Pancreas (tissue), 10 donors: ENCODE measurements at regions not wholly inside any gene's neighbourhood (a gene's known extent, or its start where the extent isn't known, plus 50 kb on each side); places are given as distances from the start of the nearest gene placed in this dataset.

ENCODE experiments used
- ATAC-seq, 4 donors: fragments of 200-7000 bp; cut with Tn5 transposase; one replicate each; pipeline versions ENCODE4 v1.8.0 to v1.9.1; 2020; ENCODE audit warnings: mild to moderate bottlenecking in 4 of 4, moderate library complexity in 4 of 4
- DNase-seq, 6 donors: peaks; one replicate each; pipeline ENCODE4 v3.0.0-alpha.2; 2020
- FAIRE-seq: peaks from 2 replicates; lab custom pipeline; 2012; peaks lifted over from hg19 to GRCh38; lab: Jason Lieb, UNC
- H3K27ac ChIP-seq, 4 donors: fragments of 200-600 bp; sonication (generic); 1 replicate in 3 of 4; 2 replicates in 1 of 4; pipeline versions ENCODE4 v1.5.0 to v1.8.0; 2020
- H3K27me3 ChIP-seq, 4 donors: fragments of 200-600 bp; one replicate each; pipeline ENCODE4 v1.8.0; 2021
- H3K36me3 ChIP-seq, 3 donors: fragments of 200-600 bp; sonication (generic) in 1 of 3; one replicate each; pipeline versions ENCODE4 v1.5.0 to v1.8.0; 2020 to 2021
- H3K4me1 ChIP-seq, 3 donors: fragments of 200-600 bp; one replicate each; pipeline ENCODE4 v1.8.0; 2021
- H3K4me3 ChIP-seq, 4 donors: fragments of 200-600 bp; sonication (generic) in 2 of 4; one replicate each; pipeline versions ENCODE4 v1.5.0 to v1.8.0; 2020 to 2021
- H3K9me3 ChIP-seq, 4 donors: fragments of 200-600 bp; one replicate each; pipeline ENCODE4 v1.8.0; 2021
- CTCF ChIP-seq, 4 donors: fragments of 200-600 bp; sonication (generic) in 3 of 4; IDR thresholded peaks; one replicate each; pipeline versions ENCODE4 v1.5.0 to v1.8.0; 2021; ENCODE audit warnings: antibody characterized with exemption in 4 of 4
- WGBS, 2 donors: extraction: QIAGEN DNeasy Blood & Tissue Kit; methylation state at CpG; one replicate each; pipeline ENCODE4 v1.1.7; 2013; 5-methylcytosine and 5-hydroxymethylcytosine counted together
- intact Hi-C, 3 donors: fragments of 100-400 bp; cut with DNase I; formaldehyde crosslinking; loops; one replicate each; pipeline versions ENCODE4 v1.11.1 to v1.14.2; 2022
- donor health status: healthy with polysubstance abuse.
- donor health status: DM: no; HTN: no; CAD: no; lungs with moderate emphysema.
- donor health status: DM: no; HTN: no; CAD: no.
- donor health status: control.
- donor health status: control.
- donor health status: Bipolar disorder and iron deficiency.
- donor health status: DM: yes; HTN: yes; CAD: no.
- donor health status: DM: no; HTN: no; CAD: no.
- donor health status: DM: no; HTN: no; CAD: no.
- donor health status: DM: yes; HTN: yes; CAD: no.

DNA sequence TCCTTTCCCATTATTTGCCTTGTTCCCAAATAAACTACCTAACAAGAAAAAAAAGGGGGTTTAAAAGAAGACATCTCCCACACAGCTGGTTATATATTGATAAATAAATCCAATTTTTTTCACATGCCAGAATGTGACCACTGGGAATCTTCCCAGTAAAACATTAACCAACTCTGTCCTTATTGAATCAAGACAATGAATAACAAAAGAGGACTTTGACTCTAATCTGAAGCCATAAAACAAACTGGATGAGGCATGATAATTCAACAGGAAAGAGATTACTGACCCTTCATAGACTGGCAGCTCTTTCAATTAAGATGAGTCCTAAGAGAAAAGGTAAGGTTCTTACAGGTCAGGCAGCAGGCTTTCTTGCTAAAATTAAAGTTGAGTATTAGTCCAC is 165.8 kb upstream of the CDH6 start:
- Histone ChIP-seq H3K4me3 (no peak overlapping the region), H3K27ac (peak overlapping the region in 1 of 4 donors; percentile 9), H3K36me3 (no peaks in the 10 kb centered on the region), H3K27me3 (no peaks in the 10 kb centered on the region), H3K4me1 (no peaks in the 10 kb centered on the region), H3K9me3 (no peaks in the 10 kb centered on the region)
- FAIRE-seq (no peak), DNase-seq (no peak), ATAC-seq (no peak)
- intact Hi-C loops = no loop called here
- no peak for TF ChIP-seq CTCF (IDR thresholded peaks at IDR 0.05)

DNA sequence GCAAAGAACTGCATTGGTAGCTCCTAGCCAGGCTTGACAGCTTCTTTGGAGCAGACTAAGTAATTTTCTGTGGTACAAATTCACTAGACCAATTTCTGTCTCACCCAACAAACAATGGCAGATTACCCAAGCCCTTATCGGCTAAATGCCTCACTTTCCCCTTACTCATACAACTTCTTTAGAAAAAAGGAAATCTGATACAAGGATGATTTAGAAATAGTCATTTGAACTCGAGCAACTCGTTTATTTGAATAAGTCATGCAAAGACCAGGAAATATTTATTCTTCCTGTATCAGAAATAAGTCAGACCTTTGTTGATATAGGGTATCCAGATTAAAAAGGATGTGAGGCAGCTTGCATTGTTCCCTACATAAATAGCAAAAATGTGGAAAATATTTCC is 170.4 kb upstream of the CDH6 start:
- no peaks in the 10 kb centered on the region for H3K4me1 ChIP-seq
- no peak overlapping the region for H3K4me3 ChIP-seq
- no peak for ATAC-seq
- FAIRE-seq = no peak
- peak overlapping the region in 1 of 4 donors; percentile 5 for H3K27ac ChIP-seq
- no peaks in the 10 kb centered on the region for H3K27me3 ChIP-seq
- H3K9me3 ChIP-seq = no peaks in the 10 kb centered on the region
- no peaks in the 10 kb centered on the region for H3K36me3 ChIP-seq
- TF ChIP-seq CTCF (IDR thresholded peaks at IDR 0.05) = no peak
- no peak for DNase-seq
- 15 to 18% methylated on average over 3 of the region's 3 CpGs for WGBS, 2 donors
- intact Hi-C loops = no loop called here

GRCh38 chr5:31021181-31021624 is 172.3 kb upstream of the CDH6 start:
- FAIRE-seq = no peak
- intact Hi-C loops = no loop called here
- WGBS, 2 donors = 3 to 9% methylated on average over 2 of the region's 2 CpGs
- Histone ChIP-seq H3K9me3 (no peaks in the 10 kb centered on the region), H3K27me3 (no peaks in the 10 kb centered on the region), H3K36me3 (no peaks in the 10 kb centered on the region), H3K4me3 (no peak overlapping the region), H3K27ac (peak overlapping the region in 1 of 4 donors; percentile 14), H3K4me1 (no peaks in the 10 kb centered on the region)
- TF ChIP-seq CTCF (IDR thresholded peaks at IDR 0.05) = no peak
- DNase-seq = no peak
- ATAC-seq = peak in 3 of 4 donors; percentile 69 to 88 (median 81)

- no peaks in the 10 kb centered on the region for H3K27me3 ChIP-seq
- FAIRE-seq (no peak), ATAC-seq (no peak), DNase-seq (no peak)
- WGBS, 2 donors = 61 to 74% methylated on average over 5 of the region's 5 CpGs
- no peak for TF ChIP-seq CTCF (IDR thresholded peaks at IDR 0.05)
- intact Hi-C loops = no loop called here
- no peak overlapping the region for H3K4me3 ChIP-seq
- no peaks in the 10 kb centered on the region for H3K4me1 ChIP-seq
- no peaks in the 10 kb centered on the region for H3K9me3 ChIP-seq
- no peaks in the 10 kb centered on the region for H3K36me3 ChIP-seq
- no peak overlapping the region for H3K27ac ChIP-seq
Measured at GRCh38 chr5:31008231-31008630, 185.3 kb upstream of the CDH6 start.

GRCh38 chr5:31007672-31008071 is 185.8 kb upstream of the CDH6 start:
- no peaks in the 10 kb centered on the region for H3K36me3 ChIP-seq

More at GRCh38 chr5:31007672-31008071, 185.8 kb upstream of the CDH6 start:
- no peak overlapping the region for H3K27ac ChIP-seq
- H3K27me3 ChIP-seq = no peaks in the 10 kb centered on the region
- FAIRE-seq (no peak), DNase-seq (no peak), ATAC-seq (no peak)
- 85 to 93% methylated on average over 4 of the region's 4 CpGs for WGBS, 2 donors
- no peaks in the 10 kb centered on the region for H3K9me3 ChIP-seq
- H3K4me3 ChIP-seq = no peak overlapping the region
- no peak for TF ChIP-seq CTCF (IDR thresholded peaks at IDR 0.05)
- intact Hi-C loops = no loop called here
- H3K4me1 ChIP-seq = no peaks in the 10 kb centered on the region
